ENCODE measurements at regions not wholly inside any gene's neighbourhood (a gene's known extent, or its start where the extent isn't known, plus 50 kb on each side); places are given as distances from the start of the nearest gene placed in this dataset.
A peak's percentile ranks its signal among the peaks of the same experiment; 100 is the strongest.

DNA sequence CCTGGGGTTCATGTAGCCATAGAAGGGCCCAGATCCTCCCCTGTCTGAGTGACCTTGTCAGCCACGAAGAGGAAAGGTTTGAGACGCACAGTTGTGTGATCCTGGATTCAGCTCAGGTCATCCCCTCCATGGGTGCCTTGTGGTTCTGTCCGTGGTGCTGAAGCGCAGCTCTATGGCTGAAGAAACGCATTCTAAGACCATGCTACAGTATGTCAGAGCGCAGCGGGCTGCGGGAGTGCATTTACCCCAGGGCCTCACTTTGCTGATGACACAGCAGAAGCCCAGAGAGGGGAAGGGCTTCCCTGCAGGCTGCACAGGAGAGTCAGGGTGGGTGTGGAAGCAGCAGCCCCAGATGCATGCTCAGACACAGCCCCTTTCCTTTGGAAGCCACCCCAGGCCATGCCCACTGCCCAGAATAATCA is 68.8 kb upstream of the IQSEC1 start:
- Histone ChIP-seq H3K27me3 (ENCODE audit: insufficient read depth, poor library complexity, severe bottlenecking) (no peaks in the 10 kb centered on the region), H3K27ac (replicated peaks) (no peak overlapping the region), H3K4me3 (replicated peaks; ENCODE audit: insufficient read depth, low read length) (no peak overlapping the region)
- TF ChIP-seq, protein P1, sequence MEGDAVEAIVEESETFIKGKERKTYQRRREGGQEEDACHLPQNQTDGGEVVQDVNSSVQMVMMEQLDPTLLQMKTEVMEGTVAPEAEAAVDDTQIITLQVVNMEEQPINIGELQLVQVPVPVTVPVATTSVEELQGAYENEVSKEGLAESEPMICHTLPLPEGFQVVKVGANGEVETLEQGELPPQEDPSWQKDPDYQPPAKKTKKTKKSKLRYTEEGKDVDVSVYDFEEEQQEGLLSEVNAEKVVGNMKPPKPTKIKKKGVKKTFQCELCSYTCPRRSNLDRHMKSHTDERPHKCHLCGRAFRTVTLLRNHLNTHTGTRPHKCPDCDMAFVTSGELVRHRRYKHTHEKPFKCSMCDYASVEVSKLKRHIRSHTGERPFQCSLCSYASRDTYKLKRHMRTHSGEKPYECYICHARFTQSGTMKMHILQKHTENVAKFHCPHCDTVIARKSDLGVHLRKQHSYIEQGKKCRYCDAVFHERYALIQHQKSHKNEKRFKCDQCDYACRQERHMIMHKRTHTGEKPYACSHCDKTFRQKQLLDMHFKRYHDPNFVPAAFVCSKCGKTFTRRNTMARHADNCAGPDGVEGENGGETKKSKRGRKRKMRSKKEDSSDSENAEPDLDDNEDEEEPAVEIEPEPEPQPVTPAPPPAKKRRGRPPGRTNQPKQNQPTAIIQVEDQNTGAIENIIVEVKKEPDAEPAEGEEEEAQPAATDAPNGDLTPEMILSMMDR (IDR thresholded peaks at IDR 0.05; ENCODE audit: insufficient read depth, low read length): no peak
- TF ChIP-seq GABPA (IDR thresholded peaks at IDR 0.05; ENCODE audit: low read depth) (no peak), SPI1 (IDR thresholded peaks at IDR 0.05; ENCODE audit: borderline replicate concordance, low read depth) (no peak), POLR2AphosphoS5 (IDR thresholded peaks at IDR 0.05; ENCODE audit: low read depth) (no peak)
- TF ChIP-seq, protein P2, sequence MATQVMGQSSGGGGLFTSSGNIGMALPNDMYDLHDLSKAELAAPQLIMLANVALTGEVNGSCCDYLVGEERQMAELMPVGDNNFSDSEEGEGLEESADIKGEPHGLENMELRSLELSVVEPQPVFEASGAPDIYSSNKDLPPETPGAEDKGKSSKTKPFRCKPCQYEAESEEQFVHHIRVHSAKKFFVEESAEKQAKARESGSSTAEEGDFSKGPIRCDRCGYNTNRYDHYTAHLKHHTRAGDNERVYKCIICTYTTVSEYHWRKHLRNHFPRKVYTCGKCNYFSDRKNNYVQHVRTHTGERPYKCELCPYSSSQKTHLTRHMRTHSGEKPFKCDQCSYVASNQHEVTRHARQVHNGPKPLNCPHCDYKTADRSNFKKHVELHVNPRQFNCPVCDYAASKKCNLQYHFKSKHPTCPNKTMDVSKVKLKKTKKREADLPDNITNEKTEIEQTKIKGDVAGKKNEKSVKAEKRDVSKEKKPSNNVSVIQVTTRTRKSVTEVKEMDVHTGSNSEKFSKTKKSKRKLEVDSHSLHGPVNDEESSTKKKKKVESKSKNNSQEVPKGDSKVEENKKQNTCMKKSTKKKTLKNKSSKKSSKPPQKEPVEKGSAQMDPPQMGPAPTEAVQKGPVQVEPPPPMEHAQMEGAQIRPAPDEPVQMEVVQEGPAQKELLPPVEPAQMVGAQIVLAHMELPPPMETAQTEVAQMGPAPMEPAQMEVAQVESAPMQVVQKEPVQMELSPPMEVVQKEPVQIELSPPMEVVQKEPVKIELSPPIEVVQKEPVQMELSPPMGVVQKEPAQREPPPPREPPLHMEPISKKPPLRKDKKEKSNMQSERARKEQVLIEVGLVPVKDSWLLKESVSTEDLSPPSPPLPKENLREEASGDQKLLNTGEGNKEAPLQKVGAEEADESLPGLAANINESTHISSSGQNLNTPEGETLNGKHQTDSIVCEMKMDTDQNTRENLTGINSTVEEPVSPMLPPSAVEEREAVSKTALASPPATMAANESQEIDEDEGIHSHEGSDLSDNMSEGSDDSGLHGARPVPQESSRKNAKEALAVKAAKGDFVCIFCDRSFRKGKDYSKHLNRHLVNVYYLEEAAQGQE (IDR thresholded peaks at IDR 0.05; ENCODE audit: insufficient replicate concordance, low read depth): peak; percentile 95
- peak in 1 of 2 experiments; percentile 24 for DNase-seq (ENCODE audit: low read depth in 1 of 2, low spot score in 1 of 2)

DNA sequence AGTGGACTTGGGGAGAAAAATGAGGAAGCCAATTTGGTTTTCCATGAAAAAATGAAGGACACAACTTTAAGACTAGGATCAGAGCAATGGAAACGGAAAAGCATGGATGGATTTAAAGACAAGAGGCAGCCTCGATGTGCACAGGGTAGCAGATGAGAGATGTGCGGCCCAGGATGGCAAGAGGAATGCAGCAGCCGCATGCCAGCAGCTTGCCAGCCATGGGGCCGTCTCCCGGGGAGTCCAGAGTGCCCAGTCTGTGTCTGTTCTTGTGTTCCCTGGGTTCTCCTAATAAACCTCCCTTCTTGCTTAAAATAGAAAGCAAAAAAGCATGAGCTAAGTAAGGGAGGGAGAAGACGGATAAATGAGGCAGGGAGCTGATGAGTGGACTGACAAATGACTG is 68.0 kb upstream of the IQSEC1 start:
- DNase-seq (ENCODE audit: low read depth in 1 of 2, low spot score in 1 of 2): no peak
- H3K4me3 ChIP-seq (replicated peaks; ENCODE audit: insufficient read depth, low read length): no peak overlapping the region
- H3K27me3 ChIP-seq (ENCODE audit: insufficient read depth, poor library complexity, severe bottlenecking): peaks cover 2% of the 10 kb centered on the region
- TF ChIP-seq, protein P2 (IDR thresholded peaks at IDR 0.05; ENCODE audit: insufficient replicate concordance, low read depth): no peak
- no peak for TF ChIP-seq POLR2AphosphoS5 (IDR thresholded peaks at IDR 0.05; ENCODE audit: low read depth)
- H3K27ac ChIP-seq (replicated peaks): no peak overlapping the region

DNA sequence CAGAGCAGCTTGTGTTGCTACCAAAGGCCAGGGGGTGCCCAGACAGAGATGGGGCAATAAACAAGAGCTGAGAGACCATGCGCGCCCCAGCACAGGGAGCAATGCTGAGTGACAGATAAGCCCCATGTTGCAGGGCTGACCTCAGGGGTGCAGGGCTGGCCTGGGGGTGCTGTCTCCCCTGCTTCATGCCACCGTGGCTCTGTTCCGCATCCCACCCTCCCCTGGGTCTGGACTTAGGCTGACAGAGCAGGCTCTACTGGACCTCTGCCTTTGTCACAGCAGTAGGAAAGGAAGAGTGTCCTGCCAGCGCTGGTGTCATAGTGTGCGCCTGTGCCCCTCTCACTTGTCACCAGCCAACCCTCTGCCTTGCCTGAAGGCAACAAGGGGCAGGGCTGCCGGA is 67.4 kb upstream of the IQSEC1 start:
- TF ChIP-seq, protein P2 (IDR thresholded peaks at IDR 0.05; ENCODE audit: insufficient replicate concordance, low read depth): no peak
- TF ChIP-seq GABPA (IDR thresholded peaks at IDR 0.05; ENCODE audit: low read depth): no peak
- TF ChIP-seq SPI1 (IDR thresholded peaks at IDR 0.05; ENCODE audit: borderline replicate concordance, low read depth): no peak
- TF ChIP-seq, protein P1 (IDR thresholded peaks at IDR 0.05; ENCODE audit: insufficient read depth, low read length): no peak
- TF ChIP-seq POLR2AphosphoS5 (IDR thresholded peaks at IDR 0.05; ENCODE audit: low read depth): no peak
- no peak for DNase-seq (ENCODE audit: low read depth in 1 of 2, low spot score in 1 of 2)
- Histone ChIP-seq H3K4me3 (replicated peaks; ENCODE audit: insufficient read depth, low read length) (no peak overlapping the region), H3K27me3 (ENCODE audit: insufficient read depth, poor library complexity, severe bottlenecking) (peaks cover 2% of the 10 kb centered on the region), H3K27ac (replicated peaks) (no peak overlapping the region)

Measured in HL-60 (cell line).